LoVo (cell line): ENCODE measurements at regions not wholly inside any gene's neighbourhood (a gene's known extent, or its start where the extent isn't known, plus 50 kb on each side); places are given as distances from the start of the nearest gene placed in this dataset.
"Not testable (repeated sequence)": the region's sequence is repeated elsewhere in the genome, so short reads cannot be mapped to it uniquely, and the experiment has no call there.

ENCODE experiments used
- DNase-seq: peaks from one replicate; pipeline ENCODE4 v3.0.0-alpha.2; 2016; ENCODE audit warnings: low spot score

DNA sequence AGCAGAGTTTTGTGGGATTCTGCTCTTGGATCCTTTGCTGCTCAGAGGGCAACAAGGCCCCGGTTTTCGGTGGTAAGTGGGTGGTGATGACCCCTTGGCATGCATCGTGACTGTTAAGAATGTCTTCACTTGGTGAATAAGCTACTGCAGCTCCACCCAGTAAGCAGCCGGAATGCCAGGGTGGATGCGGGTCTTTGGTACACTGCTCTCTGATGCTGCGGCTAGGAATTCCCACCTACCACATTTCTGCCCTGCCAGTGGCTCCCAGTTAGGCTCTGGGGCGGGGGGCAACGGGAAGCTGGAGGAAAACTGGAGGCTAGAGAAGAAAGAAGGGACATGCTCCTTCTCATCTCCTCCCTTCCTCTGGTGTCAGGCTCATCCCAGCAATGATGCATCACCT lies 180.4 kb upstream of the GALNT2 start:
- DNase-seq: no peak

DNA sequence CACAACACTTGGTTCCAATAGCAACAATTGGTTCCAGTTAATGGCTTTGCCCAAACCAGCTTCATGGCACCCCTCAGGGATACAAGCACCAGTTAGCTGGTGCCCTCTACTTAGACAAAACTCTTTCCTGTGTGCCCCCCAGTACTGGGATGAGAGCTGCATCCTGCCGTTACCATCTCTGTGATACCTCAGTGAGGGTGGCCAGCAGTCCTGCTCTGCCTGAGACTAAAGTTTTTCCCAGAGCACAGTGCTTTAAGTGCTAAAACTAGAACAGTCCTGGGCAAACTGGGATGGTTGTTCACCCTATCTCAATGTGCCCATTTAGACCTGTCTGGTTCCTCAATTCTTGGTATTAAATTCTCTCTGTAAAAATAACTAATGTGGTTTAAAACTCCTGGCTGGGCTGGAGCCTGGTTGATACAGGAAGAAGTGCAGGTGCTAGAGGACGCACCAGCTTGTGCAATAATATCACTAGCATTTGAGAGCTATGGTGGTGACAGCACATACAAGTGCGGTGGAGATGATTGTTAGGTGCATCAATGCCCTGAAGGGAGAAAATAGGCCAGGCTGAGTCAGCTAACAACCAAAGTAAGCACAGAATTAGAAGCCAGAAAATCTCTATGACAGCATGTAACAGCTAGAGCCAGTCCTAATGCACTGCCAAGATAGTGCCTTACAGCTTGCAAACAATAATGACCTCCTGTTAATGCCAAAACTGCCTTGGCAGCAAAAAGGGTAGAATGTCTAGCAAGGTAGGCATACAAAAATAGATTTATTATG lies 179.8 kb upstream of the GALNT2 start:
- DNase-seq: no peak

DNA sequence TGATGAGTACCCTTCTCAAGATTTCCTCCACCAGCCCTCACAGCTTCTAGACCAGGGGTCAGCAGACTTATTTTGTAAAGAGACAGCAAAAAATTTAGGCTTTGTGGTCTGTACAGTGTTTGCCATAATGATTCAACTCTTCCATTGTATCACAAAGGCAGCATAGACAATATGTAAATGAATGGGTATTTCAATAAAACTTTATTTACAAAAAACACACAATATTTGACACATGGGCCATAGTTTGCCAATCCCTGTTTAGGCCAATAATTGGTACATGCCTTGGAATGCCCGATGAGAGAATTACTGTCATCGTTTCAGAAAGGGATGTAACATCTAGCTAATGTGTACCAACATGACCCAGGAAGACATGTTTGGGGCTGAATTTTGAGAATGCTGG lies 178.9 kb upstream of the GALNT2 start:
- DNase-seq: no peak

DNA sequence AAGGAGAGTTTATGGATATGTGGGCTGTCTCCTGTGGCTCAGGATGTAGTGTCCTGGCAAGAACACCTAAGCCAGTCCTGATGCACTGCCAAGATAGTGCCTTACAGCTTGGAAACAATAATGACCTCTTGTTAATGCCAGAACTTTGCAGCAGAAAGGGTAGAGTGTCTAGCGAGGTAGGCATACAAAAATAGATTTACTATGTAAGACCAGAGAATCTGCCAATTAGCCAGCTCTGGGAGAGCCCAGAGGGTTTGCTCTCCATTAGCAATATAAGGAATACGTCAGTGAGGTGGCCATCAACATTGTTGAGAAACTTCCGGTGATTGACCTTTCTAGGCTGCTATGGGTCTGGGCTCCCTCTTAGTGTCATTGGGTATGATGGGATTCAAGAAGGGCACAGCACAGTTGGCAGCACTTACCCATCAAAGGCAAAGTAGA lies 178.5 kb upstream of the GALNT2 start:
- no peak for DNase-seq

DNA sequence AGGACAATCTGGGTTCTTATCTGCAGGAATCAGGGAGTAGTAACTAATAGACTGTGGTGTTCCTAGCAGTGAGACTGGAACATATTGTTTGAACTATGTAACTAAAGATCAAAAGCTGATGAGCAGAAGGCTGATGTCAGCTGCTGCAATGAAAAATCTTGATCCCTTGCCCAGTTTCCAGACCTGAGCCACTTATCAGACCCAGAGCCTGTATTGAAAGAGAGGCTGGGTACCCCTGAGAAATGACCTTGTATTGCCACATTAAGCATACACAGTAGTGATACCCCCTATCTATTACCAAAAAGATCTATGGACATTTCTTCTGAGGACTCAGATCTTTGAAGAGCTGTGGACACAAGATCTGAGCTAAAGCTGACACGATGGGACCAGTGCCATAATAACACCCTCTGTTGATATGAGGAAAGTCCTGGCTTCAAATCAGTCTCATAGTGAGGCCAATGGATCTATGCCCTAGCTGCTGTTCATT lies 178.0 kb upstream of the GALNT2 start:
- no peak for DNase-seq

DNA sequence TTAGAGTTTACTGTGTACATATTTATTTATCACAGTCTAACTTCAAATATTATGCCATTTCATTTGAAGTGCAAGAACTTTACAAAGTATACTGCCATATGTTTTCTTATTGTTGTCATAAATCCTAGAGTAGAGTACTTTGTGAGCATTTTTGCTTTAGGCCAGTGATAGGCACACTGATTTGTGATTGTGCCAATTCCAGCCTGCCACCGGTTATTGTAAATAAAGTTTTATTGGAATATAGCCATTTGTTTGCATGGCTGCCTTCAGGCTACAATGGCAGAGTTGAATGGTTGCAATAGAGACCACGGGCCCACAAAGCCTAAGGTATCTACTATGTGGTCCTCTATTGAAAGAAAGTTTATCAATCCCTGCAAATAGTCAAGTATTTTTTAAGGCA lies 175.8 kb upstream of the GALNT2 start:
- no peak for DNase-seq

DNA sequence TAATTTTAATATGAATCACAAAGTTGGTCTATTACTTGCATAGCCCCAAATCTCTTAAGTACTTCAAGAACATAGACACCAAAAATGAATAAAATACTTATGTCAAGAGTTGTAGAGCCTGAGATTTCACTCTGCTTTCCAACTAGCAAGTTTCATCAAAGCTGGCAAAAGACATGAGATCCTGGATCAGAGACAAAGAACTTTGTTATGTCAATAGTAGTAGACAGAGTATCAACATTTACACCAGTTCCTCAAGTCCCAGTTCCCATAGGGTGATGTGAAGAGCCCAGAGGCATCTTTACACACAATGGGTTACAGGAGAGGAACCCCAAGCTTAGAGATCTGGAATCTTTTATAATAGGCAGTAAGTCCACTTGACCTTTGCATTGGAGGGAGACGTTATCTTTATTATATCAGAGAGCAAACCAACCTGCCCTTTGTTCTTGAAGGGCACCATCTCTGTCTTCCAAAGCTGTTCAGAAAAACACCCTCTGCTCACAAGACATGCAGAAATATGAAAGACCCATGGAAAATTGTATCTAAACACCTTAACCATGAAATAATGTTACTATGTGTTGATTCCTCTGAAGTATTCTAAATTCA lies 174.4 kb upstream of the GALNT2 start:
- DNase-seq: peak; percentile 3

DNA sequence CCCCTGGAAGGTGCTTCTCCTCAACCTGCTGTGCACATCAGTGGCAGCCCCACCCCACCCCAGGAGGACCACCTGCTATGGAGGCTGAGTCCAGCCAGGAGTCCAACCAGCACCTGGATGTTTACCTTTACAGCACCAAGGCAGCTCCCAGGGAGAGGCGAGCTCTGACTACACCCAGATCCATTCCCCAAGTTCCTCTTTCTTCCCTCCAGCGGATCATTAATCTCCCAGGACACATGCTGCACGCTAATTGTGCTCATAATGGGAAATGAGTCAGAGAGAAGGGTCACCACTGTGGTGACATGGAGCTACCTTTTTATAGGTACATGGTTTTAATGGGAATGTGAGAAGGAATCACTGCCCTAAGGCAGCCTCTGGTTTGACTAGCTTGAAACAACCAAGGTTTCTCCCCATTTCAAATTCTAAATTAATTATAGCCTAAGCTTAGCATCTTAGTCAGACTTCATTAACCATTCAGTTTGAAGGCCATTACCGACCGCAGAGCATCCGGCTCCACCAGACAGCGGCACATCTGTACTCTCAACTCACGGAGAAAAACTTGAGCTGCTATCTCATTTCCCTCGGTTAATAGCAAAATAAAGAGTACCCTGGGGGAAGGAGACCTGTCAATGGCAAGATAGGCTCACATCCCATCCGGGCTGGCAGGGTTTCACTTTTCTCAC lies 173.1 kb upstream of the GALNT2 start:
- peak; percentile 39 for DNase-seq

DNA sequence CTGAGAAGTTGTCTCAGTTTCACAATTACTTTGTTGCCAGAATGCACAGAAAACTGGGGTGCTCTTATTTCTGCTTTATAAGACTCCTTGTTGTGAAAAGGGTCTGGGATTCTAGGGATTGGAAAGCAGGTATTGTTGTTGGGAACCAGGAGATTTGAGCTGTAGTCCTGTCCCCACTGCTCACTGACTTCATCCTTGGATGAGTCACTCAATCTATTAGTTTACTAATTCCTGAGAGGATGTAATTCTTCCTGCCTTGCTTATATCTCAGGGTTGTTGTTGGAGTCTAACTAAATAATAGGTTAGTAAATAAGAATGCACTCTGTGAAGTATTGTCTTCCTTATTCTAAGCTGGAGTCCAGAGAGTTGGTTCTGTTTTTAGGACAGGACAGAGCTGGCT lies 172.5 kb upstream of the GALNT2 start:
- no peak for DNase-seq

DNA sequence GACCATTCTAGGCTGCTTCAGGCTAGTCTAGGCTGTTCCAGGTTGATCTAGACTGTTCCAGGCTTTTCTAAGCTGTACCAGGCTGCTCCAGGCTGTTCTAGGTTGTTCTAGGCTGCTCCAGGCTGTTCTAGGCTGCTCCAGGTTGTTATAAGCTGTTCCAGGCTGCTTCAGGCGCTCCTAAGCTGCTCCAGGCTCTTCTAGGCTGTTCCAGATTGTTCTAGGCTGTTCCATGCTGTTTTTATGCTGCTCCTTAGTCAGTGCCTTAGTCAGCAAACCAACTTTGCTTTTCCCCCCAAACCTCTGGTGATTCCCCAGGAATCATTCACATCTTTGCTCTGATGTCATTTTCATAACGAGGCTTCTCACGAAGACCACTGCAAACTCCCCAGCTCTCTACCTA lies 171.4 kb upstream of the GALNT2 start:
- no peak for DNase-seq

DNA sequence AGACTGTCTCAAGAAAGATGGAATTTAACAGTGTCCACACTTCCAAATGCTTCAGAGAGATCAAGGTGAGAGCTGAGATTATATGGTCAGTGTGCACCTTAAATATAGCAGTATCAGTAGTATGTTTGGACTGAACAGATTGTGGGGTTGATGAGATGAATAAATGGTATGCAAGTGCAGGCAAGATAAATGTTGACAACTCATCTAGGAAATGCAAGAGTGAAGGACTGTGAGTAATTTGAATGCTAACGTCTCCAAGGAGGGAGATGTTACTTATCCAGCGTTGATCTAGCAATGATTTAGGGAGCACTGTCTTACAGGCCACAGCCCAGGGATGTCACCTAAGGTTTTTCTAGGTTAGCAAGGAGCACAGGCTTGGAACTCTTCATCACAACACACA lies 170.7 kb upstream of the GALNT2 start:
- no peak for DNase-seq

DNA sequence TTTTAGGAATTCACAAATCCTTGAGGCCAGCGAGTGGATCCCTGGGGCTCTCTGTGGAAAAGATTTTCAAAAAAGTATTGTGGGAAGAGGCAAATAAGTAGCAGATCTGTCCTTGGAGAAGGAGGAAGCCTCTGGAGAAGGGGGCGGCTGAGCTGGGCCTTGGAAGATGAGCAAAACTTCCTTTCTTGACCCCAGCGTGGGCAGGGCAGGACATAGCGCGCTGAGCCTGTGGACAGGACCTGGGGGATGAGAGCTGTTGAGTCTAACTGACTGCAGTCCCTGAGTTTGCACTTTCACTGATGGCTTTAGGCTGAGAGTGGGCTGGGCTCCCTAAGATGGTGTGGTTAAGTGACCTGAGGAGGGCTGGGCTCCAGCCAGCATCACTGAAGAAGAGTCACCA lies 170.2 kb upstream of the GALNT2 start:
- DNase-seq: no peak

DNA sequence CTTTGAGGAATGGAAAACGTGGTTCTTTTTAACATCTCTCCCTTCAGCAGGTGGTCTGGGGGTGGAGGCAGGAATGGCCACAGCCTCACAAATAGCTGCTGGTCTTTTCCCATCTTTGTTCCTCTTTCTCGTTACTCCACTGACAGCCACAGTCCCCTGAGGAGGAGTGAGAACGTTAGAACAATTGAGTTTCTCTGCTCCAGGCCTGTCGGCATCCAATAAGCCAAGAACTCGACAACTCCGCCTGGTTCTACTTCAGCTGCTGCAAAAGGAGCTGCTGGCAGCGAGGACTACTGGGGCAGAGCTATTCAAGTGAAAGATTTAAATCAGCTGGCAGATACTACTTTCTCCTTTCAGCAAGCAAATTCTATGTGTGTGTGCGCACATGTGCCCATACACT lies 169.5 kb upstream of the GALNT2 start:
- DNase-seq: no peak

DNA sequence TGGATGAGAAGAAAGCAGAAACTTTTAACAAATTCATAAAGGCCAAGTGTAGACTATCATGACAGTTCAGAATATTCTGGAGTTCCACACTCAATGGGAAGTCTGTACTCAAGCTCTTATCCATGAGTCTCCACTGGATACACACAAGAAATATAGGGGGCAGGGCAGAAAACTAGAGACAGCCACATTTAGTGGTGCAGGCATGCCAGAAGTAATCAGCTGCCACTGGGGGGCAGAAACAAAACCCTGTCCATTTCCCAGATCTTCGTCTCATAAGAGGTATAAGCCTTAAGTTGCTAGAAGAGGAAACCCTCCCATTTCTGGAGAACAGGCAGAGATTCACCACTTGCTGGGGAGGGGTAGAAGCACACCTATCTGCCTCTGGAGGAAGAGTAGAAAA lies 166.8 kb upstream of the GALNT2 start:
- no peak for DNase-seq

DNA sequence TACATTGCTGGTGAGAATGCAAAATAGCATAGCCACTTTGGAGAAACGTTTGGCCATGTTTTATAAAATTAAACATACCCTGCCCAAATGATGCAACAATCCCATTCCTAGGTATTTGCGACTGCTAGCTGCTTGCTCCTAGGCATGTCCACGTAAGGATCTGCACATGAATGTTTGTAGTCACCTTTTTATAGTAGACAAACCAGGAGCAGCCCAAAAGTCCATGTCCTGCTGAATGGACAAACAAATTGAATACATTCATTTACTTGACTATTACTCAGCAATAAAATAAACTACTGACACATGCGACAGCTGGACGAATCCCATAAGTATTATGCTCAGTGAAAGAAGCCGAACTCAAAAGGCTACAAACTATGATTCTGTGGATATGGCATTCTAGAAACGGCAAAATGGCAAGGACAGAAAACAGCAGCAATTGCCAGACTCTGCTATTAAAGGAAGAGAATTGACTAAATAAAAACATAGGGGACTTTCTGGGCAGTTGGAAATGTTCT lies 161.9 kb upstream of the GALNT2 start:
- DNase-seq: no peak

DNA sequence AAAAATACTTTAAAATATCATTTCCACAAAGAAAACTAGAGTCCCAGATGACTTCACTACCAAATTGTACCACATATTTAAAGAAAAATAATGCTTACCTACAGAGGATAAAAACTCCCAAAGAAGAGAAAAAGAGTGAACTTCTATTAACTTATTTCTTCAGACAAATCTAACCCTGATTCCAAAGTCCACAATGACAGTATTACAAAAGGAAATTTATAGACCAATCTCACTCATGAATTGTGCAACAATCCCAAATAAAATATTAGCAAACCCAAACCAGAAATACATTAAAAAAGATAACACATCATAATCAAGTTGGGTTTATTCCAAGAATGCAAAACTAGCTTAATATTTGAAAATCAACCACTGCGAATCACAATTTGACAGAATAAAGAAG lies 161.4 kb upstream of the GALNT2 start:
- DNase-seq: no peak

DNA sequence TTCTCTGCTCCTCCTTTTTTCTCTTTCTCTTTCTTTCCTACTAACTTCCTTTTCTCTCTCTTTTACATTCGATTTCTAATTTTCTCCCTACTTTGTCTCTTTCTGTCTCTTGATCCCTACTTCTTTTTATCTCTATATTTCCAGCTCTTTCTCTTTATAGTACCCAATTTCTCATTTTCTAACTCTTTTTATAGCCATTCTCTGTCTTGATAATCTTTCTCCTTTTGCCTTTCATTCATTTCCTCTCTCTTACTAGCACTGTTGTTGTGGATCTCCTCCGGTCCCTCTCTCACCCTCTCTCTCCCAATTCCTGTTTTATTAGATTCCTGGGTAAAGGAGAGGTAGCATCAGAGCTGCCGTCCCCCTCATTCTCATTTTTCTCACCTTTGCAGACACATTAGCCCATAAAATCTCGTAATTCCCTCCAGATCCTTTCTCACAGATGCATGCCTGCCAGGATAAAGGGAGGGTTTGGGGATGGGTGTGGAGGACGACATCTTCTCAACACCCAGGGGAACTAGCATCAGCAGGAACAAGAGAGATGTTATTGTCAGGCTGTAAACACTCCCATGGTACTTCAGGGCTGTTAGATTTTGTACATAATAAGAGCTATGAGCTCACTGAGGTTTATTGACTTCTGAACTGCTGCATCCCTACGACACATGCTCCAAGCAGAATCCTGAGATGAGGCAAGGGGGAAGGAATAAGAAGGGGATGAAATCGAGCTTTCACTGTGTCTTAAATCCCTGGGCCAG lies 159.0 kb upstream of the GALNT2 start:
- no peak for DNase-seq

DNA sequence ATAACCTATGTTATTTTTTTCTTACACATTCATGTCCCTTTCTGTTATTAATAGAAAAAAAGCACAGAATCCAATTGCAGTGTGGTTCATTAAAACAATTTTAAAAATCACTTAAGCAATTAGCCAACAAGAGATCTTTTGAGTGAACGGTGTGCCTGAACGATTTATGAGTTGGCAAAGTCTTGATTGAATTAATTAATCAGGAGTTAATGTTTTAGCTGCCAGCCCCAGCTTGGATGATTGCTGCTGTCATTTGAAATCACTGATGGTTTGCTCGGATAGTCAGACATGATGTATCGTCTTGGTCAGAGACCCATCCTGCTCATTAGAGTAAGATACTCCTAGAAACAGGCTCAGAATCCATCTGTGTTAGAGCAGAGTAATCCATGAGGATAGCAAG lies 158.3 kb upstream of the GALNT2 start:
- DNase-seq: no peak

DNA sequence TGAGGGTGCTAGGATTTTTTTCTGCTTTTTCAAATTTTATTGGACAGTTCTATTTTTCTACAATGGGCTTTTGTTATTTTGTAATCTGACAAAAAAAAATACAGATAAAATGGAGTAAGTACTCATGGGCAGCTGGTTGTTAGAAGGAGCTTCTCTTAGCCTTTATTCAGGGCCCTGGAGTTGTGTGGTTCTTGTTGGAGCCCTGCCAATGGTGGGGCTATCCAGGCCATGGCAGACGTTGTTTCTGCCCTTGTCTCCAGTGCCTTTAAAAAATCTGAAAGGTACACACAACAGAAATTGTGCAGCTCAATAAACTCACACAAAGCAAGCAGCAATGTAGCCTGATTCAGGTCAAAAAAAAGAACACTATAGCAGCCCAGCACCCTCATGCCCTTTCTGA lies 153.5 kb upstream of the GALNT2 start:
- no peak for DNase-seq

DNA sequence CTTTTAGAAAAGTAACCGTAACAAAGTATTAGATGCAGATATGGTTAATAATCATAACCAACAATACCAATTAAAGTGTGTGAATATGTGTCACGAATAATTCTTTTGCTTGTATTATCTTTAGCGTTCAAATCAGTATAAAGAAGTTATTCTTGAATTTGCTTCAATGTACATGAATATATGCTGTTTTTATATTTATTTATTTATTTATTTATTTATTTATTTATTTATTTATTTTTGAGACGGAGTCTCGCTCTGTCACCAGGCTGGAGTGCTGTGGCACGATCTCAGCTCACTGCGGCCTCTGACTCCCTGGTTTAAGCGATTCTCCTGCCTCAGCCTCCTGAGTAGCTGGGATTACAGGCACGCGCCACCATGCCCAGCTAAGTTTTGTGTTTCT lies 147.6 kb upstream of the GALNT2 start:
- DNase-seq: not testable (repeated sequence)

DNA sequence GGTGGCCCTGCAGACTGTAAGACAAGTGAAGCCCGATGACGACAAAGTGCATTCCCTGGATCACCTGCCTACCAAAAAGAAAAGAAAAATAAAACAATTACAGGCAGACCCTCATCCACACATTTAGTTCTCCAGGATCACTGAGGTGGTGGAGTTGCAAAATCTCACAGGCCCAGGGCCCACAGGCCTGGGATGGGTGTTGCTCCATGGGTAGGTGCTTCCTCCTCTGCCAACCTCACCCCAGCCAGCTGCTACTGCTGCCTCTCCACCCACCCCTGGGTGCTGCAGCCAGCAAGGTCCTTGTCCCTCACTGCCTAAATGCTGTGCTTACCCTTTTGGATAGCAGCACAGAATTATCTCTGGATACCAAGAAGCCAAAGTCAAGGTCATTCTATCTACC lies 146.4 kb upstream of the GALNT2 start:
- no peak for DNase-seq

DNA sequence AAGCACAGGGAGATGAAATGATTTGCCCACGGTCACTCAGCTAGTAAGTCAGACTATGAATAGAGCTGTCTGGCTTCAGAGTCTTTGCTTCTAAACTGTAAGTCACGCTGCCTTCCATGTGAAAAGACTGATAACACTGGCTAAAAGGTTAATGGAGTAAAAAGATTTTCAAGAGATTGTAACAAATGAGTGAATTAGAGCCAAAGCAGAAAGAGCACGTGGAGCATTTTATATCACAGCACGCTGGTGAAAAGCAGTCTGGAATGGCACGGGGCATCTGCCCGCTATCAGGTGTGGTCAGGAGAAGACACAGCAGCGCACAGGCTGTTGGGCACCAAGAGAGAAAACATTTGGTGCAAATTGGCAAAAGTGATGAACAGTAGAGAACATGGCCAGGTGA lies 144.8 kb upstream of the GALNT2 start:
- no peak for DNase-seq
